Fibroblast of skin of left quadriceps (primary cell): ENCODE measurements at regions not wholly inside any gene's neighbourhood (a gene's known extent, or its start where the extent isn't known, plus 50 kb on each side); places are given as distances from the start of the nearest gene placed in this dataset.

Experiments
- DNase-seq, 2 experiments: peaks; one replicate each; pipeline ENCODE4 v3.0.0-alpha.2; 2013; ENCODE audit warnings: low read depth in 2 of 2

DNA sequence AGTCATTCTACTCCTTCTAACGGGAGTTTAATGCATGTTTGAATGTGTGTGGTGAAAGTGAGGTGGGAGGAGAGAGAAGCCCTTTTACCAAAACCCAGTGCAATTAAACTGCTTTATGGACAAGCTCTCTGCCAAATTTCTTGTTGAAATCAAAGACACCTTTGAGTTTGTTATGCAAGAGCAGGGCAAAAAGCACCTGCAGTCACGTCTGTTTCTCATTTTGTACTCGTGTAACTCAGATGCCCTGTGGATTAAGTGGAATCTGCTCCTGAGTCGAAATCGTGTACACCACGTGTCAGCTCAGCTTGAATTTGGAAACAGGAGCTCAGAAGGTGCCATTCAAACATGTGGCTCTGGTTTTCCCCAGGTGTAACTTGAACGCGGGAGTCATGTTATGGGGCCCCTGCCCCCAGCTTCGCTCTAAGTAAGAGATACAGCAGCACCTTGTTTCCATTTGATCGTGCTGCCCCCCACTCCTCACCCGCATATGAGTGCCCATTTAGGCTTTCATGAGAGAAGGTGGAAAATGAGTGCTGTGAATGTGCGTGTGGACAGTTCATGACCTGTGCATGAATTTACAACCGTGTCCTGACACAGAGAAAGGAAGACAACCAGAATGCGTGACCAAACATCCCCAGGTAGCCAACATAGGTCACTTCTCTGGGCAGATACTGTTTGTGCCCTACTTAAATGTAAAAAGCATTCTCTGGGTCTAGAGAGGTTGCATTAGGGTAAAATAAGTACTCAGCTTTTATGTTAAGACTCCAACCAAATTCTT is 347.0 kb upstream of the SLC30A5 start:
- no peak for DNase-seq

GRCh38 chr5:68747521-68747920 is 346.3 kb upstream of the SLC30A5 start:
- DNase-seq, result no peak

- DNase-seq, result peak; percentile 22 to 23
These were observed 345.7 kb upstream of the SLC30A5 start for GRCh38 chr5:68748101-68748500.

DNA sequence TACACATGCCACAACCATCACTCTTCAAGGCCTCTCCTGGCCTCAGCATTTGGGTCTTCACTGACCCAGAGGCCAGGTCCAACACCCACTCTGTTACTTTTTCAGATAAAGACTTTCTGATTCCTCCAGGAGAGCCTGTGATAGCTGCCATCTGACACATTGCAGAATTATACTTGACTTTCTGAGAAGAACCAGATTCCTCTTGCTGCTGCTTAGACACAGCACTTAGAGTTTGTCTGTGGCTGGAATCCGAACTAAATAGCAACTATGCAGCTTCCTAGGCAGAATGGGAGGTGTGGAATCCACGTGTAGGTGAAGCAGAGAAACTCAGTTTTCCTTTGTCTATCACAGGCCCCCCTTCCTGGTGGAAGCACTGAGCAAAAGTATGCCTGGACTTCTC is 344.7 kb upstream of the SLC30A5 start:
- no peak for DNase-seq

- DNase-seq, result no peak
These were observed 344.2 kb upstream of the SLC30A5 start for GRCh38 chr5:68749631-68750030.

GRCh38 chr5:68751661-68752060 is 342.2 kb upstream of the SLC30A5 start:
- DNase-seq, result no peak

GRCh38 chr5:68754536-68754935 is 339.3 kb upstream of the SLC30A5 start:
- DNase-seq, result no peak

DNA sequence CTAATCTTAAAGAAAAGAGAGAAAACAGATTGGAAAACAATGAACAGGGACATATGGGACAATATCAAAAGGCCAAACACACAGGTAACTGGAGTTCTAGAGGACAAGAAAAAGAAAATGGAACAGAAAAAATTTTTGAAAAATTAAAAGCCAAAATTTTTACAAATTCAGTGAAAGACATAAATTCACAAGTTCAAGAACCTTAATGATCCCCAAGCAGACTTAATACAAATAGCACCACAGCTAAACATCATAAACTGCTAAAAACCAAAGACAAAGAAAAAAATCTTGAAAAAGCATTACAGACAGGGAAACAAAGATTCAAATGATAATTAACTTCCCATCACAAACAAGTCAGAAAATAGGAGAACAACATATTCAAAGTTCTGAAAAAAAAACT is 338.5 kb upstream of the SLC30A5 start:
- DNase-seq, result no peak

DNA sequence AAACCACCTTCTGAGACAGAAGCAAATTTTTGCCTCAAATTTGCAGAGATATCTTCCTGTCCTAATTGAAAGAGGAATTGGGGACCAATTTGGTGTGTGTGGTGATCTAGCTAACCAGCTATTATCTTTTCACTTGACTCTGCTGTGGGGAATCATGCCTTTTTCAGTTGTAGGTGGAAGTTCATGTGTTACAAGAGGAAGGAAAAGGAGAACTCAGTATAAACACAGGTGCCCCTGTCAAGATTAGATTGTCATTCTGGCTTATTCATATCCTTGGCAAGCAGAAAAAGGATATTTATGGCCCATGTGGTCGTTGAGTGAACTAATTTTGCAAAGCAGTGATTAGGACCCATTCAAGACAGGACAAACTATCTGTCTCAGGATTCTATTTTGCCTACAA is 336.8 kb upstream of the SLC30A5 start:
- no peak for DNase-seq

GRCh38 chr5:68757626-68758212 is 336.1 kb upstream of the SLC30A5 start:
- DNase-seq, result no peak

DNA sequence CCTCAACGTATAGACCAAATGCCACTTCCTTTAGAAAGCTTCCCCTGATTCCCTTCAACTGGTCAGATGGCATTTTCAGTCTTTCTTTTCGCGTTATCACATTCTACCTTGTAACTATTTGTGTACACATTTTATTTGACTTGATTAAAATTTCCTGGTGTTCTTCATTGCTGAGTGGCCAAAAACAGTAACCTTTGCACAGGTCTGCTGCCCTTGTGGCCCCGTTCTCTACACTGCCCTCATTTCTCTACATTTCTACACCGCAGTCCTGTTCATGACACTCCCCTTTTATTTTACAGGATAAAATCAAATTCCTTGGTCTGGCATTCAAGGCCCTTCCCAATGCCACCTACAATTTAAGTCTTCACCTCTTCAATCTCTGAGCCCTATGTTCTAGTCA is 334.2 kb upstream of the SLC30A5 start:
- DNase-seq, result no peak

DNA sequence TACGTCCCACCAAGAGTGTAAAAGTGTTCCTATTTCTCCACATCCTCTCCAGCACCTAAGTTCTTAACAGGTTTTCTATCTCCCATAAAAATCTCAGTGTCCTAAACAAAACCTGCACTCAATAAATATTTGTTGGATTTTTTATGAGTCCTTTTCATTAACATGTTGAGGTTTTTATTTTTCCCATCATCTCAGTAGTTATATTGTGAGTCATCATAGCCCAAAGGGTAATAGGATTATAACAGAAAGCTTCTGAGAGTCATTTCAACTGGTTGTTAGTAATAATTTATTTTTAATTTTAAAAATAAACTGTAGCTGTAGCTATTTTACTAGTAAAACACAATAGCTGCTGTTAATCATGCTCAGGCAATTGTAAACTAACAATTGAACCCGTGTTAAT is 331.6 kb upstream of the SLC30A5 start:
- DNase-seq, result no peak

GRCh38 chr5:68766952-68767464 is 326.8 kb upstream of the SLC30A5 start:
- DNase-seq, result no peak

DNA sequence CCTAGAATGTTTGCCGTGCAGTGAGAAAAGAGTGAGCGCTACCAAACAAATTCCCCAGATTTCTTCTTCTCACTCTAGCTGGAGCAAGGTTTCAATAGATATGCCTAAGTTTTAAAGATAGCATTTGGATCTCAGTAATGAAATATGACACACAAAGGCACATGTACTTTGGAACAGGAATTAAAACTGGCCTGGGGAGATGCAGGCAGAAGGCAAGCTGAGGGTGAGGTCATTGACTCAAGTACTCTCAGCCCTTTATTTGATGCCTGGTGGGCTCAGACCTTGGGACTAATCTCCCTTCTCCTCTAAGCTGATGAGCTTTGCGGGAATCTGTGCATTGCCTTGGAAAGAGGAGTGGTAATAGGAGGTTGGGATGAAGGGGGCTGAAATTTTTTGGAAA is 323.3 kb upstream of the SLC30A5 start:
- no peak for DNase-seq

GRCh38 chr5:68771221-68771620 is 322.6 kb upstream of the SLC30A5 start:
- DNase-seq, result no peak

DNA sequence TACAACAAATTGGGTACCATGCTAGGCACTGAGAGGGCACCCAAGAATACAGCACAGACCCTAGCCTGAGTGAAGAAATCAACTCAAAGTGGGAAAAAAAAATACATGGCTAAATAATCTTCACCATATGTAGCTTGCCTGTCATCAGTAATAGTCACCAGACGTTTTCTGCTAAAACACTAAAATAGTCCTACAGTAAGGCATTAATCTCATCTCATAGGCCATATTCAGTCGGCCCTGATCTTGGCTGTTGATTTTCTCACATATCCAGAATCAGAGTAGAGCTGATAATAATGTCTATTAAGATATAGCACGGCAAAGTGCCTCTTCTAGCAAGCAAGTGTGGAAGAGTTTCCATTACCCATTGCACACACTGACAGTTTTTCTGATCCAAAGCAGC is 322.1 kb upstream of the SLC30A5 start:
- DNase-seq, result no peak

DNA sequence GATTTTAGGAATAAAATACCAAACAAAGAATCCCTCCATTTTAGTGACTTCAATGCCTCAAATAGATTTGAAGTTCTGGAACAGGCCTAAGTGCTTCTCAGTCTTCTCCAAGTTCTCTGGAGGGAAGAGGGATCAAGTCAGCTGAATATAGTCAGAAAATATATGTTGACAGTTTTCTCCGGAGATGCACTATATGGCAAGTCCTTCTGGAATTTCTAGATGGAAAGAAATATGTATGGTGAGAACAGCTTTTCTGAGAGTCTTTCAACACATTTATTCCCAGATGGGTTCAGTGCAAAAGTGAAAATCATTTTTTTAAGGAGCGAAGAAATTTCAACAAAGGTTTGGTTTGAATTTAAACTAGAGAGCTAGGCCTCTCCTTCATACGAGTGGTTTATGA is 317.4 kb upstream of the SLC30A5 start:
- DNase-seq, result no peak

GRCh38 chr5:68777135-68777534 is 316.7 kb upstream of the SLC30A5 start:
- DNase-seq, result no peak

GRCh38 chr5:68778484-68778883 is 315.3 kb upstream of the SLC30A5 start:
- no peak for DNase-seq

DNA sequence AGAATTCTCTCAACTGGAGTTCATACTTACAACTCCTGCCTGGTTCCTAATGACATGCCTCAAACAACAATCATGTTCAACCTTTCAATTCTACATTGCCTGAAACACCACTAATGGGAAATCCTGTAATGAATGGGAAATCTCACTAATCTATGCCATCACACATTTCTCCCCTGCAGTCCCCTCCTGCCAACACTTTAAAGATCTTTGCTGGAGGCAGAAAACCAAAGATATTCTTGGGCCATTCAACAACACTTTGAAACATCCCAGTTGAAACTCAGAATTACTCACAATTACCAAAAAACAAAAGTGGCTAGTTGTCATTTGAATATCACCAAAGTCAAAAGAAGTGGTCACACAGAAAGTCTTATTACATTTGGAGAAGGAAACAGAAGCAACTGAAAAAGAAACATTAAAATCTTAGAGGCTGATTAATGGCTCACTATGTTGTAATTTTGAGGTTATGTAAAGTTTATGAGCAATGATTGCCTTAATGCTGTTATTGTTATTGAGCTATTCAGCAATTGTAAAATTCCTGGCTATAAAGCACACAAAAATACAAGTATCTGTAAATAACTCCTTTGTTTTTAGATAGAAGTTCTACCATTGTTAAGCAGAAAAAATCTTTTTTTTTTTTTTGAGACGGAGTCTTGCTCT is 313.4 kb upstream of the SLC30A5 start:
- no peak for DNase-seq

DNA sequence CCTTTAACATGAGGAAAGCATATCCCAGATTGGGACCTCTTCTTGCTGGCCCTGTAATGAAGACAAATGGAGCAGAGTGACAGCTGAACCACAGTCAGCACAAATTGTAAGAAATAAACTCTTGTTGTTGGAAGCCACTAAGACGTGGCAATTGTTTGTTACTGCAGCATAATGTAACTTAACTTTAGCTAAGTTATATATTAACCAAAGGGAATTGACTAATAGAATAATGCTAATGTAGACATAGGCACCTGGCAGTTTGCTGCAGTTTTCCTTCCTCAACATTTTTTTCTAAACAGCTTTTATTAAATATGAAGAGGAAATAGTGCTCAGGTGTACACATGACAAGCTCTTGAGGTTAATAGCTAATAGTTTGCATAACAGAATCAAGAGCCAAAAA is 300.7 kb upstream of the SLC30A5 start:
- no peak for DNase-seq

DNA sequence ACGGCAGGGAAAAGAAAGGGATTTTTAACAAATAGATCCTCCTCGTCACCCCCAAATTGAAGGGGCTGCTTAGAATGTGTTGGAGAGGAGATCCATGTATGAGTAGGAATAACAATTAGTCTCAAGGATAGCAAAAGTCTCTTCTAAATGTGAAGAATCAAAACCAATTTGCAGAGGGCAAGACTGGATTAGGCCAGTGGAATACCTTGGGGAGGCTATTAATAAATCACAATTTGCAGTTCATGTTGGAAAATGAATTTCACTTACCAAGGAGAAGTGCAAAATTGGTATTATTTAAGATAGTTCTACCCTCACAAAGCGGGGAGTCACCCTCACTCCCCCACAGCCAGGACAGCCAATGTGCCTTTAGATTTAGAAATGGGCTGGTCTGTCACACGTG is 299.8 kb upstream of the SLC30A5 start:
- DNase-seq, result no peak

DNA sequence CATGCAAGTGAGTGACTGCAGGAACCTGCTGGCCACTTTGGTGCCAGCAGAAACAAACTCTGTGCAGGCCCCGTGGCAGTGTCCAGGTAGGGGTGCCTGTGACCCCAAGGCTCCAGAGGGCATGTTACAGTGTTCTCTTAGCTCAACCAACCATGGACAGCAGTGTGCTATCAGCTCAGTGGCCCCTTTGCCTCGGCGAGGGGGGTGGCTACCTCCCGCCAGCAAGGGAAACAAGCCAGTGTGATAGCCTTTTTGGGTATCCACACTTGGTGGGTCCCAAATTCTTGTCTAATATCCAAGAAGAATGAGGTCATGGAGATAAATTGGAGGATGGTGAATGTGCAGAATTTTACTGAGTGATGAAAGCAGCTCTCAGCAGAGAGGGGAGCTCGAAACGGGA is 298.6 kb upstream of the SLC30A5 start:
- DNase-seq, result no peak
